Brain microvascular endothelial cell (primary cell): ENCODE measurements at regions not wholly inside any gene's neighbourhood (a gene's known extent, or its start where the extent isn't known, plus 50 kb on each side); places are given as distances from the start of the nearest gene placed in this dataset.

ENCODE experiments used
- DNase-seq: peaks from one replicate; pipeline ENCODE4 v3.0.0-alpha.2; 2020
- H3K27ac ChIP-seq: fragments of 250-450 bp; sonication (Bioruptor Pico); 2 replicates; pipeline ENCODE4 v1.5.1; 2020; ENCODE audit warnings: mild to moderate bottlenecking, moderate library complexity
- H3K27me3 ChIP-seq: fragments of 250-450 bp; sonication (Bioruptor Pico); replicated peaks from 2 replicates; pipeline ENCODE4 v1.5.1; 2020; ENCODE audit warnings: mild to moderate bottlenecking
- H3K36me3 ChIP-seq: fragments of 250-450 bp; sonication (Bioruptor Pico); replicated peaks from 2 replicates; pipeline ENCODE4 v1.5.1; 2020; ENCODE audit warnings: mild to moderate bottlenecking
- H3K4me3 ChIP-seq: 2 replicates; pipeline ENCODE4 v1.5.1; 2011; ENCODE audit warnings: low read depth, mild to moderate bottlenecking, control low read depth, low read length, moderate library complexity
- CTCF ChIP-seq: IDR thresholded peaks from 2 replicates; pipeline ENCODE4 v1.5.1; 2011; ENCODE audit warnings: low read depth, mild to moderate bottlenecking, moderate library complexity, low read length, control low read depth, inconsistent platforms; ENCODE audit errors: missing control alignments
- in situ Hi-C: cut with HindIII; loops from 2 replicates; pipeline ENCODE4 v1.10.0; 2017; ENCODE audit warnings: low sequenced_read_pairs, low pct_ligation_motif_present

DNA sequence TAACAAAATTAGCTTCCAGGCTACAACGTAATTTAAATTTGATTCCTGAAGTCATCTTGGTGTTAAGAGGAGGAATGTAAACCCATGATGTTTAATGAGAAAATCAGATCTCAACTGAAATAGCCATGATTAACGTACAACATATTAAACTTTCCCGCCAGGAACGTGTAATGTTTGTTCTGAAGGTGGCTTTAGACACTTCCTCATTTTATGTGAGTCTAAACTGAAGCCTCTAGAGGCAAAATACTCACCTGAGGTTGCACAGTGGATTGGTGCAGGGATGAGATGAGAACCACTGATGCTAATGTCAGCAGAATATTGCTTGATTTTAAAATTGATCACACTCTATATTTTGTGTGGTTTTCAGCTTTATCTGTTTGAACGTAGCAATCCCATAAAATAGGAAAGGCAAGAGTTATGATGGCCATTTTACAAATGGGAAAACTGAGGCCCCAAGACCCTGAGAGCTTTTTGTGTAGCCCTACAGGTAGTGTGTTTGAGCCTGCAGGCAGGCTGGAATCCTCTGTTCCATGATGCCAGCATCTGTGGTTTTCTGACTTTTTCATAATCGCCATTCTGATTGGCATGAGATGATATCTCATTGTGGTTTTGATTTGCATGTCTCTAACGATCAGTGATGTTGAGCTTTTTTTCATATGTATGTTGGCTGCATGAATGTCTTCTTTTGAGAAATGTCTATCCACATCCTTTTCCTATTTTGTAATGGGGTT, 243.7 kb upstream of the BMPER start:
- no peak for TF ChIP-seq CTCF
- H3K27ac ChIP-seq, result no peak overlapping the region
- H3K4me3 ChIP-seq, result no peak overlapping the region
- no peak for DNase-seq
- in situ Hi-C loops, result no loop called here
- H3K36me3 ChIP-seq, result no peaks in the 10 kb centered on the region
- no peaks in the 10 kb centered on the region for H3K27me3 ChIP-seq

DNA sequence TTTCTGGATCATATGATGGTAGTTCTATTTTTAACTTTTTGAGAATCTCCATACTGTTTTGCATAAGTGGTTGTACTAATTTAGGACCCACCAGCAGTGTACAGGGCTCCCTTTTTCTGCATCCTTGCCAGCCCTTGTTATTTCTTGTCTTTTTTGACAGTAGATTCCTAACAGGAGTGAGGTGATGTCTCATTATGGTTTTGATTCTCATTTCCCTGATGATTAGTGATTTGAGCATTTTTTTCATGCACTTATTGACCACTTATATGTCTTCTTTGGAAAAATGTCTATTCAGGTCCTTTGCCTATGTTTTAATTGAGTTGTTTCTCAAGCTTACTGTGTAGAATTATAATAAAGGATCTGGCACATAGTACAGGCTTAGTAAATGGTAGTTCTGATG, 238.8 kb upstream of the BMPER start:
- Histone ChIP-seq H3K27me3 (no peaks in the 10 kb centered on the region), H3K27ac (no peak overlapping the region), H3K4me3 (no peak overlapping the region), H3K36me3 (no peaks in the 10 kb centered on the region)
- no peak for TF ChIP-seq CTCF
- in situ Hi-C loops, result no loop called here
- DNase-seq, result no peak

- in situ Hi-C loops, result no loop called here
- TF ChIP-seq CTCF, result no peak
- peak; percentile 25 for DNase-seq
- Histone ChIP-seq H3K27ac (no peak overlapping the region), H3K27me3 (no peaks in the 10 kb centered on the region), H3K36me3 (no peaks in the 10 kb centered on the region), H3K4me3 (no peak overlapping the region)
Observed at GRCh38 chr7:33667196-33667595, 238.1 kb upstream of the BMPER start.

- no peak for TF ChIP-seq CTCF
- Histone ChIP-seq H3K36me3 (no peaks in the 10 kb centered on the region), H3K27ac (peak overlapping the region; percentile 29), H3K27me3 (no peaks in the 10 kb centered on the region), H3K4me3 (no peak overlapping the region)
- in situ Hi-C loops, result no loop called here
- peak; percentile 27 for DNase-seq
Observed at GRCh38 chr7:33669251-33669670, 236.1 kb upstream of the BMPER start.

- no peak for TF ChIP-seq CTCF
- in situ Hi-C loops, result no loop called here
- Histone ChIP-seq H3K27ac (no peak overlapping the region), H3K4me3 (no peak overlapping the region), H3K27me3 (no peaks in the 10 kb centered on the region), H3K36me3 (no peaks in the 10 kb centered on the region)
- DNase-seq, result no peak
Observed at GRCh38 chr7:33671531-33672262, 233.6 kb upstream of the BMPER start.
